GM12865 (cell line): ENCODE measurements at regions not wholly inside any gene's neighbourhood (a gene's known extent, or its start where the extent isn't known, plus 50 kb on each side); places are given as distances from the start of the nearest gene placed in this dataset.

Experiments
- DNase-seq: peaks from one replicate; pipeline ENCODE4 v3.0.0; 2010; ENCODE audit warnings: low read depth
- H3K4me3 ChIP-seq: 2 replicates; pipeline ENCODE4 v1.5.1; 2011; ENCODE audit warnings: mild to moderate bottlenecking, low read depth, low read length, control low read depth
- TF ChIP-seq, protein P1 (sequence below): IDR thresholded peaks from 2 replicates; pipeline ENCODE4 v1.5.1; 2011; ENCODE audit warnings: low read length, control low read depth, low read depth, inconsistent platforms; ENCODE audit not compliant: insufficient read depth; ENCODE audit errors: missing control alignments

GRCh38 chr4:11495291-11495690, 66.6 kb upstream of the HS3ST1 start:
- H3K4me3 ChIP-seq = no peak overlapping the region
- no peak for DNase-seq
- TF ChIP-seq, protein P1, sequence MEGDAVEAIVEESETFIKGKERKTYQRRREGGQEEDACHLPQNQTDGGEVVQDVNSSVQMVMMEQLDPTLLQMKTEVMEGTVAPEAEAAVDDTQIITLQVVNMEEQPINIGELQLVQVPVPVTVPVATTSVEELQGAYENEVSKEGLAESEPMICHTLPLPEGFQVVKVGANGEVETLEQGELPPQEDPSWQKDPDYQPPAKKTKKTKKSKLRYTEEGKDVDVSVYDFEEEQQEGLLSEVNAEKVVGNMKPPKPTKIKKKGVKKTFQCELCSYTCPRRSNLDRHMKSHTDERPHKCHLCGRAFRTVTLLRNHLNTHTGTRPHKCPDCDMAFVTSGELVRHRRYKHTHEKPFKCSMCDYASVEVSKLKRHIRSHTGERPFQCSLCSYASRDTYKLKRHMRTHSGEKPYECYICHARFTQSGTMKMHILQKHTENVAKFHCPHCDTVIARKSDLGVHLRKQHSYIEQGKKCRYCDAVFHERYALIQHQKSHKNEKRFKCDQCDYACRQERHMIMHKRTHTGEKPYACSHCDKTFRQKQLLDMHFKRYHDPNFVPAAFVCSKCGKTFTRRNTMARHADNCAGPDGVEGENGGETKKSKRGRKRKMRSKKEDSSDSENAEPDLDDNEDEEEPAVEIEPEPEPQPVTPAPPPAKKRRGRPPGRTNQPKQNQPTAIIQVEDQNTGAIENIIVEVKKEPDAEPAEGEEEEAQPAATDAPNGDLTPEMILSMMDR = no peak

DNA sequence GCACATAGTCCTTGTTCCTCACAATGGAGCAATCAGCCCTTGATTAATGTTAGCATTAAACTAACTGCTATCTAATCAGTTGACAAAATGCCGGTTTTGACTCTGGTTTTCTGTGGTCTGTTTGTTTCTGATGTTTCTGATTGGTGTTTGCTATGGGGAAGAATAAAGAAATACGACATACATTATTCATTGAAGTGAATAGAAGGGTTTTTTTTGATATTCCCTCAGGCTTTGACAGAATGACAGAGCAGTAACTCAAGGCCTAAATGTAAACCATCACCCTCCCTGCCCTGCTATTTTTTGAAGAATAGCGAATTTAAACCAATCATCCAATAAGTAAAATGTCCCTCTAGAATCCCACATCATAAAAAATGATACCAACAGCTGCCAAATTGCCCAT, 65.5 kb upstream of the HS3ST1 start:
- TF ChIP-seq, protein P1 = no peak
- H3K4me3 ChIP-seq = no peak overlapping the region
- no peak for DNase-seq

DNA sequence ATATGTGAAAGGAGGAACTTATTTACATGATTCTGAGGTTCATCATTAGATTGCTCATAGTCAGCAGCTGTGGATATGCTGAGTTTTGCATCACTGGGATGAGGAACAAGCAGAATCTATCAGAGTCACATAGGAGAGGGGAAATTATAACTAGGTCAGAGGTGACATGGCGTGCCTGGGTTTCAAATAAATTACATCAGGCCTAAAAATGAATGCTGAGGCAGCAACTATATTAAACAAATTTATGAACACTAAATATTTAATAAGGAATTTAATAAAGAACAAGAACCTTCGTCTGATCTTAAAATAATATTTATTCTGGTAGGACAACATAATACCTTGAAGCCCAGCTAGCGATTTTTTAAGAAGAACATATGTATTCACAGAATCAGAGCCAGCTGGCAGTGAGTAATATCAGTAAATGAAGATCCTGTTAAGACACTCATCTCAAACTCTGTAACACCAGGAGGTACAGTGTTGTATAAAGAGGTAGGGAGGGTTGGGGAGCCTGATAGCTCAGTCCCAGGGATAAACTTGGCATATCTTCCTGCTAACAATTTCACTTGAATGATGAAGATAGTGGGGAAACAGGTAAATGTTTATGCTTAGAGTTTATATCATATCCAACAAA, 60.9 kb upstream of the HS3ST1 start:
- TF ChIP-seq, protein P1 = no peak
- DNase-seq = peak; percentile 28
- H3K4me3 ChIP-seq = no peak overlapping the region

DNA sequence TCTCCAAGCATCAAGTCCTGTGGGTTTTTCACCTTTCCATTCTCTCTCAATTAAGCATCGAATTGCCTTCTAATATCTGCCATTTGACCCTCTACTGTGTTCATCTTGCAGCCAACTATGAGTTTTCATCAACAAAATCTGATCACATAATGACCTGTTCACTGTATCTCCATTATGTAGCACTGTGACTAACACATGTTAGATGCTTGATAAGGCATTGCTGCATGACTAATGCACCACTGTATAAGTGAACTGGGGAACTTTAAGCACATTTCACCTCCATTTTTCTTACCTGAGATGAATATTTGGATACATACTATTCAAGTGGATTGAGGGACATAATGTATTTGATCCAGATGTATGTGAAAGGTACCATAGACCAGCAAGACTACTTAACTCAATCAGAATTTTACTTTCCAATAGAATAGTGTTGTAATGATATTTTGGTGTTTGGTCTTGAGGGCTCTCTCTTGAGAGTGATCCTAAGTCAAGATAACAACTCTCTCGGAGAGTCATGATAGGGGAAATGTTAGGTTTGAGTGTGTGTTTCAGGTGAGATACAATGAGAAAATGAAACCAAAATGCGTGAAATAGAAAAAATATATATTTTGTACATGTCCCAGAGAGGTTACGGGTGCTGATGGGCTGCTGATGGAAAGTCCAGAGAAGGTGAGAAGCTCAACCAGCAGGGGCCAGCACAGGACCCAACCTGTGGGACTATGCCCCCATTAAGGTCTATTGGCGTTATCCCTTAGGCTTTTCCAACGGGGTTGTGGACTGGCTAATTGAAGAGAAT, 60.2 kb upstream of the HS3ST1 start:
- no peak overlapping the region for H3K4me3 ChIP-seq
- DNase-seq = no peak
- TF ChIP-seq, protein P1 = no peak

GRCh38 chr4:11487868-11488544, 59.3 kb upstream of the HS3ST1 start:
- DNase-seq = no peak
- TF ChIP-seq, protein P1 = no peak

GRCh38 chr4:11487139-11487538, 58.4 kb upstream of the HS3ST1 start:
- no peak overlapping the region for H3K4me3 ChIP-seq
- no peak for DNase-seq
- TF ChIP-seq, protein P1 = no peak

More at GRCh38 chr4:11487868-11488544, 59.3 kb upstream of the HS3ST1 start:
- H3K4me3 ChIP-seq = no peak overlapping the region
